SK-N-MC (cell line): ENCODE measurements at regions not wholly inside any gene's neighbourhood (a gene's known extent, or its start where the extent isn't known, plus 50 kb on each side); places are given as distances from the start of the nearest gene placed in this dataset.

Source experiments
- EZH2 ChIP-seq: fragments of 200-600 bp; sonication (generic); IDR thresholded peaks from one replicate; pipeline ENCODE4 v1.6.1; 2017; ENCODE audit warnings: antibody characterized with exemption
- POLR2AphosphoS5 ChIP-seq: IDR thresholded peaks from 2 replicates; pipeline ENCODE4 v1.6.1; 2012; ENCODE audit warnings: mild to moderate bottlenecking, low read depth, low read length, borderline replicate concordance

GRCh38 chrX:122445466-122445865 is 738.6 kb upstream of the GRIA3 start:
- TF ChIP-seq POLR2AphosphoS5 (no peak), EZH2 (no peak)
